ENCODE measurements at regions not wholly inside any gene's neighbourhood (a gene's known extent, or its start where the extent isn't known, plus 50 kb on each side); places are given as distances from the start of the nearest gene placed in this dataset.

- TF ChIP-seq CTCF (IDR thresholded peaks at IDR 0.05) (no peak), ZFX (IDR thresholded peaks at IDR 0.05; ENCODE audit: borderline replicate concordance) (no peak)
These were observed 94.8 kb upstream of the PRDM11 start for GRCh38 chr11:45051621-45052020.

All from 22Rv1 (cell line).